ENCODE measurements at regions not wholly inside any gene's neighbourhood (a gene's known extent, or its start where the extent isn't known, plus 50 kb on each side); places are given as distances from the start of the nearest gene placed in this dataset.

DNA sequence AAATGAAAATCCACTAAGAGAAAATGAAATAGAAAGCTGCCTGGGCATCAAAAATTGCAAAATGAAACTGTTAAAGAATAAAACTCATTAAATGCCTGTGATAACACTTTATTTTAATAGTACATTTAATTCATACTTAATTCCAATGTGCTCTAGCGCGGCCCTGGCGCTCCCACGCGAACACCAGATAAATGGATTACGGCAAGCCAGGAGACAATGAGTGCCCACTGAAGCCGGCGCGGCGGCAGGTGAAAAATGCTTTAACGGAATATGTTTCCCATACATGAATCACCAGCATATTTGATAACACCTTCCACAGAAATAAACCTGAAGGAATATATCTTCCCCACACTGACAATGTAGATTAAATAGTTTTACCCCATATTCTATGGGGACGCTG, 245.5 kb downstream of the RBFOX3 start:
- H3K4me1 Mint-ChIP-seq, result no peaks in the 10 kb centered on the region
- H3K14ac ChIP-seq (ENCODE audit: insufficient read depth, low read length), result no peak overlapping the region
- H3K27me3 ChIP-seq (ENCODE audit: insufficient read depth, low read length), result no peaks in the 10 kb centered on the region
- no peak overlapping the region for H3K9ac ChIP-seq (ENCODE audit: extremely low read depth, insufficient read length, low read length)
- no peaks in the 10 kb centered on the region for H3K79me1 ChIP-seq (ENCODE audit: insufficient read depth, low read depth, low read length, poor library complexity, severe bottlenecking)
- no peak overlapping the region for H2BK12ac ChIP-seq (ENCODE audit: insufficient read length, low read depth, low read length)
- H3K4me3 Mint-ChIP-seq, result peak overlapping the region in 1 of 2 experiments; percentile 14; a peak in 1 of 5 replicates
- no peak overlapping the region for H4K91ac ChIP-seq (ENCODE audit: insufficient read length, low read depth, low read length)
- H3K9me3 ChIP-seq (ENCODE audit: control insufficient read depth, low read depth, low read length), result no peaks in the 10 kb centered on the region
- H3K36me3 Mint-ChIP-seq (ENCODE audit: insufficient read depth in 1 of 3, low read depth in 3 of 3), result no peaks in the 10 kb centered on the region; a peak in 1 of 7 replicates
- no peak overlapping the region for H3K23ac ChIP-seq (ENCODE audit: insufficient read length, low read depth, low read length)
- no peaks in the 10 kb centered on the region for H4K20me1 ChIP-seq (ENCODE audit: control insufficient read depth, insufficient read depth, insufficient read length)
- no peak overlapping the region for H2BK20ac ChIP-seq (ENCODE audit: low read depth, low read length, poor library complexity, severe bottlenecking)
- no peaks in the 10 kb centered on the region for H3K79me2 ChIP-seq (ENCODE audit: insufficient read depth, low read length)
- no peak overlapping the region for H3K56ac ChIP-seq (ENCODE audit: insufficient read length, low read depth, low read length)
- H3K27me3 Mint-ChIP-seq (ENCODE audit: low read depth), result peaks cover 41% of the 10 kb centered on the region
- no peak overlapping the region for H3K18ac ChIP-seq (ENCODE audit: insufficient read length, low read depth, low read length)
- no peak overlapping the region for H4K5ac ChIP-seq (ENCODE audit: insufficient read length, low read depth, low read length)
- no peak overlapping the region for H2AFZ ChIP-seq (ENCODE audit: low read length)
- H3K23me2 ChIP-seq (ENCODE audit: insufficient read length, low read depth, low read length, poor library complexity, severe bottlenecking), result no peaks in the 10 kb centered on the region
- TF ChIP-seq, protein P1, sequence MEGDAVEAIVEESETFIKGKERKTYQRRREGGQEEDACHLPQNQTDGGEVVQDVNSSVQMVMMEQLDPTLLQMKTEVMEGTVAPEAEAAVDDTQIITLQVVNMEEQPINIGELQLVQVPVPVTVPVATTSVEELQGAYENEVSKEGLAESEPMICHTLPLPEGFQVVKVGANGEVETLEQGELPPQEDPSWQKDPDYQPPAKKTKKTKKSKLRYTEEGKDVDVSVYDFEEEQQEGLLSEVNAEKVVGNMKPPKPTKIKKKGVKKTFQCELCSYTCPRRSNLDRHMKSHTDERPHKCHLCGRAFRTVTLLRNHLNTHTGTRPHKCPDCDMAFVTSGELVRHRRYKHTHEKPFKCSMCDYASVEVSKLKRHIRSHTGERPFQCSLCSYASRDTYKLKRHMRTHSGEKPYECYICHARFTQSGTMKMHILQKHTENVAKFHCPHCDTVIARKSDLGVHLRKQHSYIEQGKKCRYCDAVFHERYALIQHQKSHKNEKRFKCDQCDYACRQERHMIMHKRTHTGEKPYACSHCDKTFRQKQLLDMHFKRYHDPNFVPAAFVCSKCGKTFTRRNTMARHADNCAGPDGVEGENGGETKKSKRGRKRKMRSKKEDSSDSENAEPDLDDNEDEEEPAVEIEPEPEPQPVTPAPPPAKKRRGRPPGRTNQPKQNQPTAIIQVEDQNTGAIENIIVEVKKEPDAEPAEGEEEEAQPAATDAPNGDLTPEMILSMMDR (conservative IDR thresholded peaks at IDR 0.05), result no peak
- WGBS (ENCODE audit: extremely low coverage, insufficient read length, low lambda C conversion rate), result no CpG with 5 or more reads among the region's 12 CpGs
- H4K8ac ChIP-seq (replicated peaks; ENCODE audit: insufficient read length, low read depth, low read length), result no peak overlapping the region
- H3K4me2 ChIP-seq (ENCODE audit: insufficient read depth, insufficient read length, low read length), result no peak overlapping the region
- no peak overlapping the region for H3K4ac ChIP-seq (ENCODE audit: low read depth, low read length)
- no peak overlapping the region for H3T11ph ChIP-seq (ENCODE audit: low read length)
- no peak overlapping the region for H3K27ac ChIP-seq (ENCODE audit: insufficient read length, low read depth, low read length)
- 0 out of 5 replicates have a peak, but pooled peaks cover 0 to 2% of the 10 kb centered on the region in 2 experiments for H3K9me3 Mint-ChIP-seq
- no peak for DNase-seq
- no peak overlapping the region for H3K27ac Mint-ChIP-seq
- no peaks in the 10 kb centered on the region for H3K4me1 ChIP-seq (ENCODE audit: insufficient read depth, low read length)
- H2BK120ac ChIP-seq (ENCODE audit: low read depth, low read length, poor library complexity, severe bottlenecking), result no peak overlapping the region
- no peak overlapping the region for H2AK5ac ChIP-seq (ENCODE audit: insufficient read length, low read length)
- no peak overlapping the region for H2BK5ac ChIP-seq (ENCODE audit: insufficient read length, low read length)
- no peak overlapping the region for H2BK15ac ChIP-seq (ENCODE audit: low read depth, low read length)

All from H9 (cell line).